GM18517 (cell line): ENCODE measurements at regions not wholly inside any gene's neighbourhood (a gene's known extent, or its start where the extent isn't known, plus 50 kb on each side); places are given as distances from the start of the nearest gene placed in this dataset.

ENCODE experiments used
- ATAC-seq: cut with Tn5 transposase; IDR thresholded peaks from one replicate; pipeline ENCODE4 v1.9.1; 2021; ENCODE audit warnings: mild to moderate bottlenecking, moderate library complexity; ENCODE audit not compliant: unreplicated experiment

DNA sequence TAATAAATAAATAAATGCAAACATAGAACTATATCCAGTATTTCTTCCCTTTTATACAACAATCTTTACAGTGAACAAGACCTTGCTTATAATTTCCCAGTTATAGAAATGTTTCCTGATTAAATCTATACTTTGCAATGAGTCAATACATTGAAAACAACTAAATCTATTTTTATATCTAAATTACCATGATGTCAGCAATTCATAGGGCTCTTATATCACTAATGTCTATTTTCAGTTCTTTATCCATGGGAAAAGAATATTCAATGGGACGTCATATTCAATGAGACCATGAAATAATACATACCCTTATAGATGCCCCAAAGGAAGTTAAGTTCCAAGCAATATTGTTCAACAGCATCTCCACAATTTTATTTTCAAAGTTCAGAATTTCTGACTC lies 359.9 kb downstream of the CASP12 start:
- ATAC-seq = no peak

DNA sequence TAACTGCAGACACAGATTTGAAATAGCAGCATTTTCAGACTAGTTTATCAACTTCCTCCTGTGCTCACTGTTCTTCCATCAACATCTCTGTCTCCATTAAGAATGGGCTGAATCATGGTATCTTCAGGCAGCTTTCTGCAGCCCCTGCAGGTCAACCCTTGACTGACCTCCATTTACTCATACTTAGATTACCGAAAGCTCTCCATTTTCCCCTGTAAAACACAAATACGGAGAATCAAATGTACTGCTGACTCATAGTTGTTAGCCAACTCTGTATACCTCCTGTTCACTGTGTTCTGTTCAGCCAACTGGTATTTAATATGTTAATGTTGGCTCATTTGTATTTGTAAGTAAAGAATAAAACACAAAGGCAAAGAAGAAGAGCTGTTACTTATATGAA lies 364.0 kb downstream of the CASP12 start:
- no peak for ATAC-seq

DNA sequence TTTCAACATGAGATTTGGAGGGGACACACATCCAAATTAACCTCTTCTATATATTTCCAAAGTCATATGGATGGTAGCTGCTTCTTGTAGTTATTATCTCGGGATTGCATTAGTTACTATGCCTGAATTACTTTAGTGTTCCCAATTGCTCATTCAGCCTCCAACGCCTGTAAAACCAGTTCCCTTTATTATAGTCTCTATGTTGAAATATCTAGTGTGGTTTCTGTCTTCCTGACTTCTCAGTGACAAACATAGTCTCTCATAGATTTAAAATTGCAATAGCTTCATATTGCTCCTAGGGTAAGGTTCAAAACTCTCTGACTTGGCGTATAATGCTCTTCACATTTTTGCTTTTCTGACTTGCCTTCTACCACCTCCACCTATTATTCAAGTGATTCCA lies 366.4 kb downstream of the CASP12 start:
- ATAC-seq = no peak

DNA sequence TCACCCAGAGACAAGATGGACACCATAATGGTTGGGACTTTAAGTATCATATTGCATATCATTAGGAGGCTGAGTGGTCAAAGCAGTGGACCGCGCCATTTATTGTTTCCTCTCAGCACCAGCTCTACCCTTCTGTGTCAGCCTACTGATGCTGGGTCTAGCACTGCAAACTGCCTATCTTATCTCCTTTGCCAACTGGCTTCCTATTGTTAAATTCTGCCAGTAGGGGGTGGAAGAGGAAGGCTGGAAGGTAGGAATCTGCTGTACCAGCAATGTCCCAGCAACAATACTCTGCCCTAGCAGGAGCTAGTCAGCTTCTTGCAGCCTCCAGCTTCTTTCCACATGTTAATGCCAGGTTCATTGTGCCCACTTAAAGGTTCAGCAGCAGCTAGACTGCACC lies 367.1 kb upstream of the PDGFD start:
- no peak for ATAC-seq

DNA sequence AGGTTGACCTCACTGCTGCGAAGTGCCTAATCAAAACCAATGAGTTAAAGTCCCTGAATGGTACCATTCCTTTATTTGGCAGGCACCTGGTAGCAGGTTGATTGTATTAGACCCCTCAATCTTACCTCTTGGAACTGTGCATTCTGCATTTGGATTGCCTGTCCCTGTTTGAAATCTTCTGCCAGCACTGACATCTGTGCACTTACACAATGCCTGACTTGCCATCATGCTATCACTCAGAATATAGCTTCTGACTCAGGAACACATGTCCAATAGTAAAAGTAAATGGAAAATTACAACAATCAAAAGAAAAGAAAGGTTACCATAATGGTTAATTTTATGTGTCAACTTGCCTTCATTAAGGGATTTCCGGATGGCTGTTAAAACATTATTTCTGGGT lies 366.0 kb upstream of the PDGFD start:
- ATAC-seq = no peak

DNA sequence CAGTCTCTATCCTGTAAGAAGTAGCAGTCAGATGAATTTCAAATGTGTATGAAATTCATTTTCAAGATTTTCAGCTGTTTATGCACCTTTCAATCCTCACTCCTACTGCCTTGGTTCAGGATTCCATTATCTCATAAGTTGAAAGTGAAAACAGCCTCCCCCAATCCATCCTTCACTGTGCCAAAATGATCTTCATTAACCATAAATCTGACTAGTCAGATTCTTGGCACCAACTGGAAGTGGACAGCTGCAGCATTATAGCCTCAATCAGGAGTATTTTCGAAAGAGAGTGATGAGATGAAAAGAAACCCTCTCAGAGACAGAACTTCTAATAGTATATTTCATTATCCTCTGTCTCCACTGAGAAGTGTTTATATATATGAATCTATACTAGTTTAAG lies 365.3 kb upstream of the PDGFD start:
- no peak for ATAC-seq

DNA sequence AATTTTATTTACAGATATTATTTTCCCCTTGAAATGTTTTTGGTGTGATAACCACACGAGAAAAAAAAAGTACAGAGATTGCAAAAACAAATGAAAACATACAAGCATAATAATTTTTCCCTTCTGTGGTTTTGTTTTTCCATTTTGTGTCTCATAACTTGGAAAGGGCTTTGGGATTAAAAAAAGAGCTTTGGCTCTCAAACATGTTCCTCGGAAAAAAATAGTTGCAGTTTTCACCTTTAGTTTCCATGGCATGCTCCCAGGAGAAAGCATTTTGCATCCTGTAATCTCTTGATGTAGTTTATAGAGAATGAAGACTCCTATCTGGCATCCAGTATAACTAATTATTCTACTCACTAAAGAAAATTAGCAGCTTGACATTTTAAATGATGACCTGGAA lies 362.1 kb upstream of the PDGFD start:
- no peak for ATAC-seq

DNA sequence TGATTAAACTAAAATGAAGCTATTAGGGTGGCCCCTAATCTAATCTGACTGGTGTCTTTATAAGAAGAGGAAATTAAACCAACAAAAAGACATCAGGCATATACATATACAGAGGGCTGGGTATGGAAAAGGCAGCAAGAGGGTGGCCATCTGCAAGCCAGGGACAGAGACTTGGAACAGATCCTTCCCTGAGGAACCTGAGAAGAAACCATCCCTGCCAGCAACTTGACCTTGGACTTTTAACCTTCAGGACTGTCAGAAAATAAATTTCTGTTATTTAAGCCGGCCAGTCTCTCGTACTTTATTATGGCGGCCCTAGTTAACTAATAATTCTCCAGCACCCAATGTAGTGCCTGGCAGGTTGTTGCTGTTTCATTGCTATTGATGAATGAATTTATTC lies 361.5 kb upstream of the PDGFD start:
- no peak for ATAC-seq

DNA sequence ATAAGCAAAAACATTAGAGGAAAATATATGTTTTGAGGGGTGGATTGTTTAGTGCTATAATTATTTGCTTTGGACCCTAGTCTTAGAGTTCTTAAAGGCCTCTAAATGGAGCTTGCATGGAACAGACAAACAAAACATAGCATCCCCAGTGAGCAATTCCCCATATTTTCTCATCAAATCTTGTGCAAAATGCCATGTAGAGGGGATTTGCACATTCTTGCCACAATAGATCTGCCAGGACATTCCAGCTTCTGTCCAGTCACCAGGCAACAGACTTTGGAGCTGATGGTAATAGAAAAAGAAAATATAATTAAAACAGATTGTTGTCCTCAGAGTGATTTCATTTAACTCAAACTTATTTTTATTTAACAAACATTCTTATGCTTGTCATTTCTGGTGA lies 360.3 kb upstream of the PDGFD start:
- no peak for ATAC-seq

DNA sequence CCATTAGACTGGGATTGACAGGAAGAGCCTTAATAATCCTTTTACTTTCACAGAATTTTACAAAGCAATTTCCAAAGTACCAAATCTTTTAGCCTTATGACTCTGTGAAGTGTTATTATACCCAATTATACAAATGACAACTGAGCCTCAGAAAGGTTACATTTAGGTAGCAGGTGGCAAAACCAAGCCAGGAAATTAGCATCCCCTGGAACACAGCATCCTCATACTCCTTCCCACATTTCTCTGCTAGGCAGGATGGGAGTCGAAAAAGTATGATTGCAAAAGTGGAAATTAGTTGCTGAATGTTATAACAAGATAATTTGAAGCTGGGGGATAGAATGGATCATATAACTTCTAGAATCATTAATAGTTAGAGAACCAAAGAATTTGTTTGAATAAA lies 359.7 kb upstream of the PDGFD start:
- ATAC-seq = no peak

DNA sequence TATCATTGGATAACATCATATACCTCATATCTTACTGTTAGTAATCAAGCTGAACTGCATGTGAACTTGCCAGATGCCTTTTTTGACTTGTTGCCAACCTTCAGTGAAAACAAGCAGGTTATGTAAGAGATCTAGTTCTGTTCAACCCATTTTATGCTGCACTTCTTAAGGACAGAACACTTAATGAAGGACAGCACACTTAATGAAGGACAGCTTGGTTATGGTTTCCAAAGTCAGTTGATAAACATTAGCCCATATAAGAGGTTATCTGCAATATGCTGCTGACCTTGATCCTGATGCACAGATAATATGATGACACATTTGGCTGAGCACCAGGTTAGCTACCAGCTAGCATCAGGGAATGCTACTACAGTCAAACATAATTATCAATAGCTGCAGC lies 358.7 kb upstream of the PDGFD start:
- ATAC-seq = no peak

DNA sequence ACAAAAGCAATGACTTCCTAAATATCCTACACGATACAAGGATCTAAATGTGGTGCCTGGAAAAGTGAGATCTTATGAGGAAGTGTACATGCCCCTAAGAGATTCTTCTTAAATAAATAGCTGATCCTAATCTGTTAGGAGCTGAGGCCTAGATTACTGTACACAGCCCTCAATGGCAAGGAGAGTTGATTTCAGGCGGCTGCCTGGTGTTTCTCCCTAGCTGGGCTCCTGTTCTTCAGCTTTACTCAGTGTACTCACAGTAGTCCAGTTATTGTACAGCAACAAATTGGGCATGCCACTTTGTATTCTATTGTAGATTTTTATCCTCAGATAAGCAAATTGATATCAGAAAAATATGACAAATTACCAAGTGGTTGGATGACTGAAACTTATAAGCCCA lies 358.2 kb upstream of the PDGFD start:
- ATAC-seq = no peak

DNA sequence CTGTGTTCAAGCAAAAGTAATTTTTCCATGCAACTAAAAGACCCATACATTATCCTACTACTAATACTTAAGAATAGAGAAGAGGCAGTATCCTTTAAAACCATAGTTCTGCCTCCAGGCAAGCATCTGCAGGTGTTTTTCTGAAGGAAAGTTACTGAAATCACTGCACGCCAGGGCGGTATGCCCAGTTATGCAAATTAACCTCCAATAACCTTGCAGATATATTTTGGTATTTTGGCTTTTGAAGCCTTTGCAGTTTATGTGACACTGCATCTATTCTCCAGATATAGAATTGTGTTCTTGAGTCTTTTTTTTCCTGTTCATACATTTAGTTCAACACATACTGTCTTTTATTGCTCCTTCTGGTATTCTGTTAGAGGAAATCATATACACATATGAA lies 346.2 kb upstream of the PDGFD start:
- no peak for ATAC-seq

DNA sequence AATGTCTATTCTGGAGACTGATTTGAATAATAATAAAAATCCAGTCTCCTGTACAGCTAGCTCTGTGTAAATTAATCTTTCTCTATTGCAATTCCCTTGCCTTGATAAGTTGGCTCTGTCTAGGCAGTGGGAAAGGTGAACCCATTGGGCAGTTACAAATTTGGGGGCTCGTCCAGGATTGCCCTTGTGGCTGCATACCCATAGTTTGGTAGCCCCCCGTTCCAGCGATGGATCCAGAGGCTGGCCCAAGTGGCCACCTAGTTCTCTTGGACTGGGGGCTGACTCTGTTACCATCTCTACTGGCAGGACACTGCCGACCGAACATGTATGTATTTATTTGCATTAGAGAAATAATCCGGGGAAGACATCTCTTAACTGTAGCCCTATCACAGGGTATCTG lies 326.2 kb upstream of the PDGFD start:
- no peak for ATAC-seq

DNA sequence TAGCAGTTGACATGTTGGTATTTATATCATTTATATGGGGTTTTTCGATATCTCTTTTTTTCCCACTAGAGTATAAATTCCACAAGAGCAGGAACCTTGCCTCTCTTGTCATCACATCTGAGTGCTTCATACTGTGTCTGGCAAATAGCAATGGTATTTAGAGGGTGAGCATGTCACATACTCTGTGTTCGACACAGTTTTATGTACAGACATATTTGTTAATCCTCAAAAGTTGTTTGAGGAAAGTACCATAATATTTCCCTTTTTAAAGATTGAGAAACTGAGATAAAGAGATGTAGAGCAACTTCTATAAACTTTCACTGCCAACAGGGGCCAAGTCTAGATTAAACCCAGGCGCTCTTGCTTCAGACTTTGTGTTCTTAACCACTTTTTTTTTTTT lies 324.6 kb upstream of the PDGFD start:
- no peak for ATAC-seq

DNA sequence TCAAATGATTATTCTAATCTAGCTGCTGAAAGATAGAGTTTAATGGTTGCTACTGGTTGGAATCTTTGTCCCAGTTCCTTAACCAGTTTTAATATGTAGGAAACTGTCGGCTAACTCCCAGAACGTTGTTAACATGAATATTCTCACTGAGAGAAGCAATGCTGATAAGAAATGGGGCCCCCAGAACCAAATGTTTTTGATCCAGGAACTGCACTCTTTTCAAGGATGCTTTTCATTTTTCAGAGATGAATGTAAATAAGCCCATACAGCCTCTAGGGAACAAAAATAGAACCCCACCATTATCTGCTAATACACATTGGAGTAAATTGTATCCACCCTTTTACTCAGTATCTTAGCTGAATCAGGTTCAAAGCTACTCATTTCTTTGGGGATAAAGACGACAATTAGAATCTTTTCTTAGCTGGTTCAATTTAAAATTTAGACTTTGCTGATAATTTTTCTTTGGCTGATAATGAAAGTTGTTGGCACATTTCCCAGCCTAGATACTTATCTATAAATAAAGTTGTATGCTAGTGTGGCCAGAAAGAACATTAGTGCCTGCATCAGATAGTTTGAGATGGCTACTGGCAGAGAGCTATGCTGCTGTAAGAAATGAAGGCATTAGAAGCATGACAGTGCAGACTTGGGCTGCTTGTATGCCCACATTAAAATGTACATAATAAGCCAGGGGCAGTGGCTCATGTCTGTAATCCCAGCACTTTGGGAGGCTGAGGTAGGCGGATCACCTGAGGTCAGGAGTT lies 323.3 kb upstream of the PDGFD start:
- no peak for ATAC-seq

DNA sequence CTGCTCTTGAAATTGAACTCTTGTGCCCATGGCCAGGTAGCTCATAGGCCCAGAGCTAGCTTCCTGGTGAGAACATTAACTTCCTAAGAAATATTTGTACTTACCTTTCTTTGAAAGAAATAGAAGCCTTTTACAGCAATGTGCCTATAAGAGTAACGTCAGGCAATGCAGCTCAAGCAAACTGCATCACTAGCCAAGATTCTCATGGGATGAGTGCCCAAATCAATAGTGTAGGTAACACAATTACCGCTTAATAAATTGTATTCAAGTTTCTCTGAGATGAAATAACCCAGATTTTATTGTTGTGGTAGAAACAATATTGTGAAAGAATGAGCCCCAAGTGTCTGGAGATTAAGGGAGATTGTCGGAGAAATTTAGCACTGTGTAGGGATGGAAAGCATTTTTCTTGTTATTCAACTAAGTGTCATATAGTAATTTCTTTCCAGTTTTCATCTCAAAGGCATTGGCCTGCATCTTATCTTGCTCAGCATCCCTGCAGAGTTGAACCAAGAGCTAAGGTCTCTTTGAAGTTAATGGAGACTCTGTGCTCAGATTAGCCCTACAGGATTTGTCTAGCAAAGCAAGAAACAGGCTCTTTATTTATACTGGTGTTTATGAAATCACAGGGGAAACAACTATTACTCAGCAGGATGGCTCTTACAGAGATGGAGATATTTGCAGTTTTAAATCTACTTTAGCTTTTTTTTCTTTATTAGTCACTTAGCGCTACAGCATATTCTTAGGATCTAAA lies 321.0 kb upstream of the PDGFD start:
- ATAC-seq = no peak

DNA sequence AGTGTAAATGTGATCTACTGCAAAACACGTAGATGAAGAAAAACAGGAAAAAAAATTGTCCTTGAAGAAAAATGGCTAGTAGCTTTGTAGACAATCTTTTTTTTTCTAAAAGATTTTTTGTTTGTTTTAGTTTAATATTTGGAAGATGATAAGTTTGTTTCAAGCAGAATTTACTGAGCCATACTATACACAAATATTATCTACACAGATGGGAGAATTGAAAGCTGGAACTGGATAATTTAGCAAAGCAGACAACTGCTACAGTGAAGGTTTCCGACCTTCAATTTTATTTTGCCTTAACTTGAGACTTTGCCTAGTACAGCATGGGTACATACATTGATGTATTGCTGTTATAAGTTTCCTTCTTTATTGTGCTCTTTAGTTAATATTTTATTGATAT lies 313.0 kb upstream of the PDGFD start:
- ATAC-seq = no peak

DNA sequence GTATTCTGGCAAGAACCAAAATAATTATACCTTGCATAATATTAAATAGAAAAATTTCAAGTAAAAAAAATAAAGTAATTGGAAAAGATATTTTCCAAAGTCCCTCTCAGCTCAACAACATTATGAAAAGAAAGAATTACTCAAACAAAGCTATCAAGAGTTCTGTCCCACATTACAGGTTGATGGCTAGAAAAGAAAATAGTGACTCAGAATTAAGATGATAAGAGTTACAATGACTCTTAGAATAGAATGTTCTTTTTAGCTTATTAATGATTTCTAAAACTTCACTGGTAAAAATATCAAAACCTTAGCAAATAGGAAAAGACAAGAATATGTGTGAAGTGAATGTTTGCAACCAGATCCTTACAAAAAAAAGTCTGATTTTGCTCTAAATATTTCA lies 312.5 kb upstream of the PDGFD start:
- no peak for ATAC-seq

DNA sequence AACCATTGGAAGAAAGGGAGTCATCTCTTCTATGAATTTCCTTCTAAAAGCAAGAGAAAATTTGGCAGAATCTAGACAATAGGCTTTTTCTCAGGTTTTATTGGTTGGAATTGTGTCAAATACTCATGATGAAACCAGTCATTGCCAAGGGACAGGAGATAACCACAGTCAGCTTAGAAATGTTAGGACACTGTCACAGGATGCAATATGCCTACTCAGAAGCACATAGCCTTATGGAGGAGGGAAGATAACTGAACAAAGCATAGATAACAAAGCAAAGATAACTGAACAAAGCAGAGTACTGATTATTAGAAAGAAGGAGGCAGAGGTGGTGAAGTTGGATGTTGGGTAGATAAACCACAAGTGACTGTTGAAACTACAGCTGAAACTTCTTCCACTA lies 303.5 kb upstream of the PDGFD start:
- ATAC-seq = no peak

DNA sequence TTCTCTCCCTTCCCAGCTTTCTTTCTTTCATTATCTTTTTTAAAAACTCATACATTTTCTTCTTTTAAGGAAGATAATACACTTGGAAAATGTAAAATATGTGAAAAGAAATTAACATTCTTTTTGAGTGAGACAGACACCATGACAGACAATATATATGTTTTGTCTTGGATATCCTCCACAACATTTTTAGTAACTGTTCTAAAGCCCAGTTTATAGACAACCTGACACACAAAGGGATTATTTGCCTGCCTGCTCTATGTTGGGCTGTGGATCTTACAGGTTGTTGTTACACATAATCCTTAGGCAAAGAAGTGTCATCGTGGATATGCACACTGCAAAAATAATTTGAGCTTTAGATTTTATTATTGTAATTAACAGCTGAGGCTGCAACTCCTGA lies 301.4 kb upstream of the PDGFD start:
- no peak for ATAC-seq

DNA sequence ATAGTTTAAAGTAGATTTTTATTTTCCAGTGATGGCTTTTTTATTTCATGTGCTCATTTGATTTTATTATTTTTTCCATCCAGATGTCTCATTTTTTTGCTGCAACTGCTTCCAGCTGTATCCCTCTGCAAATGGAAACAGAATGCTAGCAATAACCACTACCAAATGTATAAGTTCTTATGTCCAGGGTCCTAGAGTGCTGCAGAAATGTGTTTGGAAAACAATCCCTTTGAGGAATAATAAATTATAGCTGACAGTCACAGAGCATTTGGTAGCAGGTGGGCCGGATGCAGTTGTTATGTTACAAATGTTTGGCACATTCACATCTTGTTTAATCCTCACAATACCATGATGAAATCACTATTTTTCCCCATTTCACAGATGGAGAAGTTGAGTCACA lies 300.7 kb upstream of the PDGFD start:
- ATAC-seq = no peak

DNA sequence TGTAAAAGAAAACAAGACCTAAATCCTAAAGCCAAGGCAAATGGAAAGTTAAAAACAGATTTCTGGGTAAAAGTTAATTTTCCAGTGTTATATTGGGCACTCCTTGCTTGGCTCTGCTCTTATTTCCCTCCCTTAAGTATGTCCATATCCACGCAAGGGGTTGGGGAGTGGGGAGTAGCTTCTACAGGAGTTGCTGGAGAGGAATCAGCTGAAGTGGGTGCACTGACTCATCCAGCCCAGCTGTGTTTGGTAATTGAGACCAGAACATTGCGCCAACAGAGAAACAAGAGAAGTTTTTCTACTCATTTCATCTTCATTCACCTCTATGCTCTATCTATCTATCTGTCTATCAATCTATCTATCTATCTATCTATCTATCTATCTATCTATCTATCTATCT lies 298.4 kb upstream of the PDGFD start:
- ATAC-seq = no peak
